IPS-18a (cell line): ENCODE measurements at regions not wholly inside any gene's neighbourhood (a gene's known extent, or its start where the extent isn't known, plus 50 kb on each side); places are given as distances from the start of the nearest gene placed in this dataset.

Experiments
- H3K27ac ChIP-seq: one replicate; pipeline ENCODE4 v1.5.1; 2013; ENCODE audit warnings: low read length
- H3K27me3 ChIP-seq: one replicate; pipeline ENCODE4 v1.6.1; 2013; ENCODE audit warnings: mild to moderate bottlenecking, low read length; ENCODE audit not compliant: control insufficient read depth, insufficient read depth
- H3K36me3 ChIP-seq: one replicate; pipeline ENCODE4 v1.6.1; 2013; ENCODE audit warnings: low read depth, low read length; ENCODE audit not compliant: control insufficient read depth
- H3K4me1 ChIP-seq: one replicate; pipeline ENCODE4 v1.6.1; 2013; ENCODE audit warnings: low read depth, low read length; ENCODE audit not compliant: control insufficient read depth
- H3K4me3 ChIP-seq: one replicate; pipeline ENCODE4 v1.5.1; 2013; ENCODE audit warnings: low read length
- H3K9ac ChIP-seq: one replicate; pipeline ENCODE4 v1.6.1; 2013; ENCODE audit warnings: mild to moderate bottlenecking, low read length, moderate library complexity
- H3K9me3 ChIP-seq: one replicate; pipeline ENCODE4 v1.6.1; 2013; ENCODE audit warnings: low read depth, low read length; ENCODE audit not compliant: control insufficient read depth

DNA sequence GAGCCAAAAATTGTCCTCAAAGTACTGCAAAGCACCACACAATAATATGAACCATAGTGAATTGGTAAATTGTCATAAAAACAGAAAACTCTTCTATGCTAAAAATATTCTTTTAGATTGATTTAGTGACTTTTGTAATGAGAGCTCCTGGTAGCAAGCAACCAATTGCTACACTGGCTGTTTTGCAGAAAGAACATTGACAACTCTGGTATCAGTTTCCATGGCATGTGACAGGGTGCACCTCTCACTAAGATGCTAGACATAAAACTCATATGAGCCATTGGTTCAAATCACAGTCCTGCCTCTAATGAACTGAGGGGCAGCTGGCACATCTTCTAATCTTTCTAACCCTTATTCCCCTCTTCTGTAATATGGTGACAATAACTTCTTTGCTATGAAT, 212.2 kb downstream of the HS3ST1 start:
- H3K4me3 ChIP-seq, result no peak overlapping the region
- H3K27me3 ChIP-seq, result no peaks in the 10 kb centered on the region
- no peaks in the 10 kb centered on the region for H3K36me3 ChIP-seq
- no peaks in the 10 kb centered on the region for H3K4me1 ChIP-seq
- H3K9ac ChIP-seq, result no peak overlapping the region
- no peaks in the 10 kb centered on the region for H3K9me3 ChIP-seq
- no peak overlapping the region for H3K27ac ChIP-seq

DNA sequence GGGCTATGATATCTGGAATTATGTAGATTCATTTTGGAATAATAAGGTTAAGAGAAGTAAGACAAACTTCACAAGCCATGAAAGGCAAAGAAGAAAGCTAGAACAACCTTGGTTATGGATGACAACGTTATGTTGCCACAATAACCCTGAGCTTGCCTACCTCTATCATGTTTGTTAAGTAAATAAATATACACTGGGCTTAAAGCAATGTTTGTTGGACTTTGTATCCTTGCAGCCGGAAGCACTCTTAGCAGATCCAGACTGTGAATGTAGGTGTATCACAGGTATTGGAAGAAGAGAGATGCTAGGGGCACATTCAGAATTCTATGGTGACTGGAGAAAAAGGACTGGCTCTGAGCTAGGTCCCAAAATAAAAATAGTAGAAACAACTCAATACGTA, 214.4 kb downstream of the HS3ST1 start:
- Histone ChIP-seq H3K9me3 (no peaks in the 10 kb centered on the region), H3K9ac (no peak overlapping the region), H3K27ac (no peak overlapping the region), H3K4me1 (no peaks in the 10 kb centered on the region), H3K27me3 (no peaks in the 10 kb centered on the region), H3K4me3 (no peak overlapping the region), H3K36me3 (no peaks in the 10 kb centered on the region)

DNA sequence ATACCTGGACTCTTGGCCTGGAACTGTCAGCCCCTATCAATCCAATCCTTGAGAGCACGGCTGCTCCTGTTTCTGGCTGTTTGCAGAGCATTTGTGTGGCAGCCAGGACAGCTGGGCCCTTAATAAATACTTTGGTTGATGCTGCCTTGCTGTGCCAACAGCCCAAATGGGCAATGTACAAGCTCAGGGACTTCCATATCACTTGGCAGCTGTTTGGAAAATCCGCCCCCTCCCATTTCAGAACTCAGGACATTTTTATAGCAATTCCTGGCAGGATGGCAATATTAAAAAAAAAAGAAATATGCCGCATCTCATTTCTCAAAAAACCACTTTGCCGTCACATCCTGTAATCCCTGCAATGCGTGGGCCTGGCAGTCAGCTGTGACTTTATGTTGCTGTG, 218.9 kb downstream of the HS3ST1 start:
- Histone ChIP-seq H3K9ac (no peak overlapping the region), H3K27ac (no peak overlapping the region), H3K4me3 (no peak overlapping the region), H3K36me3 (no peaks in the 10 kb centered on the region), H3K27me3 (no peaks in the 10 kb centered on the region), H3K4me1 (no peaks in the 10 kb centered on the region), H3K9me3 (peaks cover 4% of the 10 kb centered on the region)

DNA sequence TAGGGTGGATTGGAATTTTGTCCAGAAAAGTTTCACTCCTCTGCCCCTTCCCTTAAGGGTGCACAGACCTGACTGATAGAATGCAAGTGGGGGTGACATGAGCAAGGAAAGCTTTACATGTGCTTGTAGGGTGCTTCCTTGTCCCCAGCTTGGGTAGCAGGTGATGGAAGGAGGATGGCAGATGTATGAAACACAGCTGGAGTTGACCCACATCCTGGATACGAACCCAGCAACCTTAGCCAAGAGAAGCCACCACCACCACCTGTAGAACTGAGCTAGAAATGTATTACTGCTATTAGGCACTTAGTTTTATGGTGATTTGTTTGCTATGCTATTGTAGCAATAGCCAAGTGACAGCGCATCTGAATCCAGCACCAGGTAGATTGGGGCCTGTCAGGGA, 227.4 kb downstream of the HS3ST1 start:
- Histone ChIP-seq H3K27ac (no peak overlapping the region), H3K9ac (no peak overlapping the region), H3K9me3 (no peaks in the 10 kb centered on the region), H3K27me3 (no peaks in the 10 kb centered on the region), H3K4me3 (no peak overlapping the region), H3K36me3 (no peaks in the 10 kb centered on the region), H3K4me1 (no peaks in the 10 kb centered on the region)

DNA sequence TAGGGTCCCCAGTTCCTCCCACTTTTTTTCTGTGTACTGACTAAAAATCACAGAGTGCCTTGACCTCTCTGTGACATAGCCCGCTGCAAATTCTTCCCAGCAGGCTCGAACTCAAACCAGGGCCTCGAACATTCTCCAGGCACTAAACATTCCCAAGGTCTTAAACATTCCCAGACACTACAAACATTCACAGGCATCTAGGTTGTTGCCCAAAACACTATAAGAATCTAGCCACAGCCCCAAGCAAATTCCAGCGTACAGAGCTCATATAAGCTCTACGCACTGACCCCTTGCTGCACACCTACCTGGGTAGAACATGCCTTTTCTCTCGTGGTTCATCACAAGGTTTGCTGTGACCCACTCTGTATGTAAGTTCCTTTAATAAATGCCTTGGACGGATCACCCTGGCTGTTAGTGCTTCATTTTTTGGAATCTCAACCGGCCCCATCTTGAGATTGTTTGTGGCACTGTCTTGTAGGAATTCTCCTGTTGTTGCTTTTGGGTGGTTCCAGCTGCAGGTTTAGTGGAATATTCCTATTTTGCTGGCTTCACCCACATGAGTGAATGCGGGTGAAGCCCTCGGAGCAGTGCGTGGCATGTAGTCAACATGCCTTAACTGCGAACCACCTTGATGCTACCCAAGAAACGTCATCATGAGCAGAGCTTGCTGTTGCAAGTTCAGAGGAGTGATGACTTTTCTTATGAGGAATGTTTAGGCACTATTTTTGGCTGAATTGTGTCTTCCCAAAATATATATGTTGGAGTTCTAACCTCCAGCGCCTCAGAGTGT, 230.0 kb downstream of the HS3ST1 start:
- no peaks in the 10 kb centered on the region for H3K36me3 ChIP-seq
- H3K27ac ChIP-seq, result no peak overlapping the region
- no peaks in the 10 kb centered on the region for H3K27me3 ChIP-seq
- no peaks in the 10 kb centered on the region for H3K9me3 ChIP-seq
- no peak overlapping the region for H3K9ac ChIP-seq
- H3K4me1 ChIP-seq, result no peaks in the 10 kb centered on the region
- H3K4me3 ChIP-seq, result no peak overlapping the region

DNA sequence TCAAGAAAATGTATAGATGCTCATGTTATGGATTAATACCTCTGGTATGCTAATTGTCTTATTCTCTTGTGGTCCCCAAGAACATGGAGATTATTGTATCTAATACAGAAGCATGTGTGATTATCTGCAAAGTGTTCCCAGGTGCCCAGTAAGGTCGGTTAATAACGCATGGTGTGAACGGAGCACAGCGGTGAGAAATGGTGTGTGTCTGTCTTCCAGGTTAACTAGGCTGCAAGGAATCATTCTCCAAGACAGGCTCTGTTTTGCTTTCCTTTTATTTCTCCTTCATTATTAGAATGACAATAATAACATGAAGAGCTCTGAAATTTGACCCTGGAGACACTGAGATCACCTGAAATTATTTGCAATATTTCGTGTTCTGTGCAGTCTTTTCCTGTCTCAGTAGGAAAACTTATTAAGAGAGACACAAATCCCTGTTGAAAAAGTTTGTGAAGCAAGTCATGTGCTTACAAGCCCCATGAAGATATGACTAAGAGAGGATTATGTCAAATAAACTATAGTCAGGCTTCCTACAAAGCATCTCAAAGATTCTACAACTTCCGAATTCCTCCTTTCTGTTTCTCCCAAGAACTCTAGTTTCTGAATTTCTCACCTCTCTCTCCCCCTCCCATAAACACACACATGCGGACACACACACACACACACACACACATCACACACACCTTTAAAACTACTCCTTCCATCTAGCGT, 230.9 kb downstream of the HS3ST1 start:
- Histone ChIP-seq H3K27me3 (no peaks in the 10 kb centered on the region), H3K4me3 (no peak overlapping the region), H3K9me3 (no peaks in the 10 kb centered on the region), H3K4me1 (no peaks in the 10 kb centered on the region), H3K9ac (no peak overlapping the region), H3K27ac (no peak overlapping the region), H3K36me3 (no peaks in the 10 kb centered on the region)

DNA sequence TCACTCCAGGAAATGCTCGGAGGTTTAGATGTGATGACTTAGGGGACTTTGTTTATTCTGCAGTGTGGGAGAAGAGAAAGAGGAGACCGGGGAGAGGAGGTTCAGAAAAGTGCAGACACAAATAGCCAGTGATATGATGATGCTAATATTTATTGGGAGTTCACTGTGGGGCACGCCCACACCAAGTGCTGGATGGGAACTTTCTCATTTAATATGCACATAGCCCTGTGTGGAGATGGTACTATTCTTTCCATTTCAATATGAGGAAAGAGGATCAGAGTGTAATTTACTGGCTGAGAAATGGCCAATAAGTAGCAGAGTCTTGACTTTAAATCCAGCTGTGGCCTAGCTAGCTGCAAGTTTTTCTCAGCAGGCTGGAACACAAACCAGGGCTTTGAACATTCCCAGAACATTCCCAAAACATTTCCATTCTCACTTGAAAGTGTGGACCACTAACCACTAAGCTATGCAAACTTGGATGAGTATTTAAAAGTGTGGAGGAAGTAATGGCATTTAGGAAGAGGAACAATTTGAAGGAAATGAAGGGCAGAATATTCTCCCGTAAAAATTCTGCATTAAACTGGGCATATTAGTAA, 231.7 kb downstream of the HS3ST1 start:
- H3K4me3 ChIP-seq, result no peak overlapping the region
- H3K36me3 ChIP-seq, result no peaks in the 10 kb centered on the region
- no peaks in the 10 kb centered on the region for H3K27me3 ChIP-seq
- no peak overlapping the region for H3K27ac ChIP-seq
- H3K9me3 ChIP-seq, result no peaks in the 10 kb centered on the region
- H3K4me1 ChIP-seq, result no peaks in the 10 kb centered on the region
- no peak overlapping the region for H3K9ac ChIP-seq

DNA sequence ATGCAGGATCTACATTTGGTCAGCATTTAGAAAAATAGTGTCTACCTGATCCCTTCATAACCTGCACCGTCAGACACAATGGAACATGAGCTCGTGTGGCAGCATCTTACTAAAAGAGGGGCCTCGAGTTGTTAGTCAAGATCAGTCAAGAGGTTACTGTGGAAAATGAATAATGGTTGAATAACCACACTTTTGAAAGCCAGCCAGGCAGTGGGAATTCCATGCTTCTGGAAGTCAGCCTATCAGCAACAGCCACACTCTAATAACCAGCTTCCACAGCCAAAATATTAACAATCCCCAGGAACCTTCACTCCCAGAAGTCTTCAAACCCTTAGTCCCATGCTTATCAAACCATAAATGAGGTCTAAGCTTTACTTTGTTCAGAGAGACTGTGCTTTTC, 234.3 kb downstream of the HS3ST1 start:
- Histone ChIP-seq H3K27me3 (no peaks in the 10 kb centered on the region), H3K4me1 (no peaks in the 10 kb centered on the region), H3K27ac (no peak overlapping the region), H3K9ac (no peak overlapping the region), H3K36me3 (no peaks in the 10 kb centered on the region), H3K4me3 (no peak overlapping the region), H3K9me3 (no peaks in the 10 kb centered on the region)

DNA sequence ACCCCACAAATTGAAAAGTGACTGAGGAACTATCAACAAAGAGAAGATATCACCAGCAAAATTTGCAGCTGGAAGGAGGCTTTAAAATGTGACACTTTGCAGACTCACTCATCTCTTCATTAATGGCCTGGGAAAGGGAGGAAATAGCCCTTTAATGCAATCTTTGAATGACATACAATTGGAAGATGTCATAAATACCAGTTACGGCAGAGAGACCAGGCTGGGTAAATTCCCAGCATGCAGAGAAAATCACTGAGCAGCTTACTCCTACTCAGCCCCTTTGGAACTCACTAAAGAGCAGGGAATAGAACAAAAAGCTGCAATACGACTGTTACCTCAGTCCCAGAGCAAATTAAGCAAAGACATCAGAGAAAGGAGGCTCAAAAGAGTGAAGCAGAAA, 238.9 kb downstream of the HS3ST1 start:
- no peaks in the 10 kb centered on the region for H3K36me3 ChIP-seq
- no peak overlapping the region for H3K9ac ChIP-seq
- H3K4me3 ChIP-seq, result no peak overlapping the region
- H3K27ac ChIP-seq, result no peak overlapping the region
- H3K4me1 ChIP-seq, result no peaks in the 10 kb centered on the region
- H3K9me3 ChIP-seq, result no peaks in the 10 kb centered on the region
- no peaks in the 10 kb centered on the region for H3K27me3 ChIP-seq

DNA sequence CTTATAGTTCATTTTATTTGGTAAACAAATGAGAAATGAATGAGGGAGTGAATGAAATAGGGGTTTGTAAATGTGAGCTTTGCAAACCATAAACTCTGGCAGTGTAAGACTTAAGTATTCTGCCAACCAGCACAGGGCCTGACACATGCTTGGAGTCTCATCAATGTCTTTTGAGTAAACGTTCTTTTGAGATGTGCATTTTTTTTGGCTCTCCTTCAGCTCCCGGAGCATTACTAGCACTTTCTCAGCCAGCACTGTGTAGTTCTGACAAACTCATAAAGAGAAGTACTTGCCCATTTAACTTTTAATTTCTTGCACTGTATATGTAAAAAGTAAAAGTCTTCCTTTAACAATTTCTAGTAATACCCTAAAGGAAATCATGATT, 245.3 kb downstream of the HS3ST1 start:
- Histone ChIP-seq H3K9me3 (no peaks in the 10 kb centered on the region), H3K27ac (no peak overlapping the region), H3K4me1 (no peaks in the 10 kb centered on the region), H3K9ac (no peak overlapping the region), H3K27me3 (no peaks in the 10 kb centered on the region), H3K4me3 (no peak overlapping the region), H3K36me3 (no peaks in the 10 kb centered on the region)

DNA sequence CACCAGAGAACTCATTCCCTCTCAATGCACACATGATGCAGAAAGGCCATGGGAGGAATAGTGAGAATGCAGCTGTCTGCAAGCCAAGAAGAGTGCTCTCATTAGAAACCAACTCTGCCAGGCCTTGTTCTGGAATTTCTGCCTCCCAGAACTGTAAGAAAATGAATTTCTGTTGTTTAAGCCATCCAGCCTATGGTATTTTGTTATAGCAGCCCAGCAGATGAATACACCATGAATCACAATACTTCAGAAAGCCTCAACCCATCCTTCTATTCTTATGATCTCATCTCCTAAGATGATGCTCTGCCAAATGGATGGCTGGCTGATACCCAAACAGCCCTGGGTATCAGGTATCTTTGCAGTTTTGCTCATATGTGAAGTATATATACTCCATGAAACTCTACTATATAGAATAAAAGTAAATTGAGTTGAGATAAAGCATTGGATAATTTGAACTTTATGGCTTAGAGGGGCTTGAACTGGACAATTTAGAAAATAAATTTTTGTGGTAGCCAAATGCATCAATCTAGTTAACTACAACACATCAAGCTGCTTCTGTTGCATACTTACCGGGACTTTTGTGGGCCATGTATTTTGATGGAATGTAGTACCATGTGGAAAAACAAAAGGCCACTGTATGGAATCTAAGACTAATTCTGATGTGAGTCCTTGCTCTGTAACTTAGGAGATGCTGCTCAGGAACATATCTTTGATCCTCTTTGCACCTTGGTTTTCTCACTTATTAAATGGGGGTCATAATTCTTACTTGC, 245.9 kb downstream of the HS3ST1 start:
- Histone ChIP-seq H3K9ac (no peak overlapping the region), H3K9me3 (no peaks in the 10 kb centered on the region), H3K27me3 (no peaks in the 10 kb centered on the region), H3K4me1 (no peaks in the 10 kb centered on the region), H3K4me3 (no peak overlapping the region), H3K27ac (no peak overlapping the region), H3K36me3 (no peaks in the 10 kb centered on the region)
